ENCODE measurements at regions not wholly inside any gene's neighbourhood (a gene's known extent, or its start where the extent isn't known, plus 50 kb on each side); places are given as distances from the start of the nearest gene placed in this dataset.

DNA sequence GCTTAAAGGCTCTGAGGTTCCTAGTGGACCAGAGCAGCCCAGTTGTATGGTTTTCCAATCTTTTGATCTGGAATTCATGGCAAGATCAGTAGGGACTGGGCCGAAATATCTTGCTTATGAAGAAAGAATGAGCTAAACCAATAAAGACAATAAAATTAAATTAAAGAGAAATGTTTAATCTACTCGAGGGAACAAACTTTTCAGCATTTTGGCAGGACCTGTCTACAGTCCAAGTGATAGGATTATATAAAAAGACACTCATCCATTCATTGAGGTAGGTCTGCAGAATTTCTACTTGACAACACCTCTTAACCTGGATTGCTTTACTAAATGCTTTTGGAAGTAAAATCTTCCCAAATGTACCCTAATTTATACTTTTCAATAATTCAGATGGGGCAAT is 113.6 kb downstream of the AXIN2 start:
- H3K27me3 ChIP-seq: no peaks in the 10 kb centered on the region
- no peak overlapping the region for H3K4me3 ChIP-seq
- peaks cover 0 to 21% (median 0%) of the 10 kb centered on the region in 11 experiments; a peak in 4 of 22 replicates for H3K9me3 ChIP-seq (replicated peaks in 1 of 11)
- no peaks in the 10 kb centered on the region for H4K20me1 ChIP-seq
- H3K36me3 ChIP-seq: no peaks in the 10 kb centered on the region
- TF ChIP-seq Cebpa-rat (IDR thresholded peaks at IDR 0.05): no peak
- H3K9ac ChIP-seq: no peak overlapping the region
- no peaks in the 10 kb centered on the region for H3K4me1 ChIP-seq
- no peak overlapping the region for H3K27ac ChIP-seq
- no peak overlapping the region for H3K4me2 ChIP-seq

DNA sequence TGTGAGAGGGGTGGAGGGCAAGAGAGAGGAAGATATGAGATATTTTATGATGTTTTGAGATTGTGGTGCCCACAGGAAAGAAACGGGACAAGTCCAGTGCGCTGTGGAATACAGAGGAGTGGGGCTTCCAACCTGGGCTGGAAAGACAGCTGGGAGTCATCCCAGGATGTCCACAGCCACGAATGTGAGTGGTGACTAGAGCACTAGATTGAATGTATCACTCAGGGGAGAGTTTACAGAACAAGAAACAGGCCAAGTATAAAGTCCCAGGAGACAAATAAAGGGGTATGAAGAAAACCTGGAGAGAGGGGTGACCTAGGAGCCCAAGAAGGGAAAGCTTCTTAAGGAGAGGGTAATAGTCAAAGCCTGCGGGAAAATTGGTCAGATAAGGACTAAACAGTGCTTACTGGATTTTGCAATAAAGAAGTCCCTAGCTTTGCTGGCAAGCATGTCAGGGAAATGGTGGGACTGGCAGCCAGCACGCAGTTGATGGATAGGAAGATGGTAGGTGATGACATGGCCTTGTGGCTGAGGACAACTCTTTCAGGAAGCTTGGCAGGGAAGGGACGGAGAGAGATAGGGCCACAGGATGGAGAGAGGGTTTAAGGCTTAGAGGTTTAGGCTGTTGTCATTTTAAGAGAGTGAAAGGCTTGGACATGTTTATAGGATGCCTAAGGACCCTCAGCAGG is 114.5 kb downstream of the AXIN2 start:
- peaks cover 0 to 21% (median 0%) of the 10 kb centered on the region in 11 experiments; a peak in 4 of 22 replicates for H3K9me3 ChIP-seq (replicated peaks in 1 of 11)
- TF ChIP-seq Cebpa-rat (IDR thresholded peaks at IDR 0.05): no peak
- H3K4me2 ChIP-seq: no peak overlapping the region

DNA sequence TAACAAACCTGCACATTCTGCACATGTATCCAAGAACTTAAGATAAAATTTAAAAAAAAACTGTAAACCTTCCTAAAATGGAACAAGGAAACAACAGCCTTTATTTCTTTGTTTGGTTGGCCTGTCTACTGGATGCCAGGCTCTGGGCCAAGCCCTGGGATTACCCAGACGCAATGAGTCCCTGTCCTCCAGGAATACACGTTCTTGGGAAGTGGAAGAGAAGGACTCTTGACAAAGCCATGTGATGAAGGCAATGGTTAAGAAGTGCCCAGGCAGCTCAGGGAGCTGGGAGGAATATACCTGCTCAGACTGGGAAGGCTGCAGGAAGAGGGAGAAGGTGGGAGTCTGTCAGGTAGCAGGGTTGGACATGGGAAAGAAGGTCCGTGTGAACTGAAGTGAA is 115.4 kb downstream of the AXIN2 start:
- Histone ChIP-seq H3K4me3 (no peak overlapping the region), H4K20me1 (no peaks in the 10 kb centered on the region), H3K9me3 (replicated peaks in 1 of 11) (peaks cover 0 to 14% (median 0%) of the 10 kb centered on the region in 11 experiments; a peak in 4 of 22 replicates), H3K4me1 (peaks cover 0 to 4% (median 0%) of the 10 kb centered on the region in 10 experiments; a peak in 3 of 20 replicates), H3K36me3 (no peaks in the 10 kb centered on the region), H3K27me3 (no peaks in the 10 kb centered on the region), H3K4me2 (no peak overlapping the region), H3K27ac (no peak overlapping the region), H3K9ac (no peak overlapping the region)
- TF ChIP-seq Cebpa-rat (IDR thresholded peaks at IDR 0.05): no peak

More for the DNA sequence above, 114.5 kb downstream of the AXIN2 start:
- Histone ChIP-seq H3K9ac (no peak overlapping the region), H3K4me1 (no peaks in the 10 kb centered on the region), H3K4me3 (no peak overlapping the region), H4K20me1 (no peaks in the 10 kb centered on the region), H3K36me3 (no peaks in the 10 kb centered on the region), H3K27me3 (no peaks in the 10 kb centered on the region), H3K27ac (no peak overlapping the region)

DNA sequence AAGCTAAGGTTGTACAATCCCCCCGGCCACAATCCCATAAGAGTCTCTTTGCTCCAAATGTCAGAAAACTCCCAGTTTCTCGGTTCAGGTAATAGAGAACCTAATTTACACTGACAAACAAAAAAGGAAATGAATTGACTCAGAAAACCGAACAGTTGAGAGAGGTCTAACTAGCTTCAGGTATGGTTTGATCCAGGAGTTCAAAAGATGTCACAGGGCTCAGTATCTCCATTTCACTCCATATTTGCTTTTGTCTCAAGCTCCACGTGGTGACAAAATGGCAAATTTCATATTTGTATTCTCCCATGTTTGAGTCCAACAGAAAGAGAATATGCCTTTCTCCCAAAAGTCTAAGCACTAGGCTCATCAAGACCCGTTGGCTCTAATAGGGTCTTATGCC is 117.4 kb downstream of the AXIN2 start:
- Histone ChIP-seq H3K36me3 (no peaks in the 10 kb centered on the region), H3K27me3 (peaks cover under 1 to 5% (median 4%) of the 10 kb centered on the region in 11 experiments; a peak in 16 of 22 replicates), H3K4me3 (no peak overlapping the region), H3K27ac (no peak overlapping the region), H4K20me1 (no peaks in the 10 kb centered on the region), H3K9me3 (replicated peaks in 1 of 11) (no peaks in the 10 kb centered on the region), H3K4me1 (peaks cover 0 to 6% (median 0%) of the 10 kb centered on the region in 10 experiments; a peak in 3 of 20 replicates), H3K4me2 (no peak overlapping the region), H3K9ac (no peak overlapping the region)
- TF ChIP-seq Cebpa-rat (IDR thresholded peaks at IDR 0.05): no peak

GRCh38 chr17:65442691-65443090 is 118.8 kb downstream of the AXIN2 start:
- TF ChIP-seq Cebpa-rat (IDR thresholded peaks at IDR 0.05): no peak
- peaks cover 4 to 18% (median 15%) of the 10 kb centered on the region in 11 experiments; a peak in 21 of 22 replicates for H3K27me3 ChIP-seq

GRCh38 chr17:65442250-65442649 is 119.2 kb downstream of the AXIN2 start:
- peaks cover 0 to 6% (median 0%) of the 10 kb centered on the region in 10 experiments; a peak in 3 of 20 replicates for H3K4me1 ChIP-seq
- no peak overlapping the region for H3K4me3 ChIP-seq
- no peak overlapping the region for H3K9ac ChIP-seq
- H3K36me3 ChIP-seq: no peaks in the 10 kb centered on the region
- H3K27ac ChIP-seq: no peak overlapping the region
- peaks cover 4 to 19% (median 15%) of the 10 kb centered on the region in 11 experiments; a peak in 21 of 22 replicates for H3K27me3 ChIP-seq
- H4K20me1 ChIP-seq: no peaks in the 10 kb centered on the region
- H3K9me3 ChIP-seq (replicated peaks in 1 of 11): no peaks in the 10 kb centered on the region
- no peak for TF ChIP-seq Cebpa-rat (IDR thresholded peaks at IDR 0.05)
- no peak overlapping the region for H3K4me2 ChIP-seq

More at GRCh38 chr17:65442691-65443090, 118.8 kb downstream of the AXIN2 start:
- Histone ChIP-seq H3K36me3 (no peaks in the 10 kb centered on the region), H3K4me1 (peaks cover 0 to 6% (median 0%) of the 10 kb centered on the region in 10 experiments; a peak in 3 of 20 replicates), H3K9me3 (replicated peaks in 1 of 11) (no peaks in the 10 kb centered on the region), H3K4me2 (no peak overlapping the region), H3K9ac (no peak overlapping the region), H3K27ac (no peak overlapping the region), H4K20me1 (no peaks in the 10 kb centered on the region), H3K4me3 (no peak overlapping the region)

GRCh38 chr17:65441053-65441605 is 120.3 kb downstream of the AXIN2 start:
- Histone ChIP-seq H4K20me1 (no peaks in the 10 kb centered on the region), H3K9me3 (replicated peaks in 1 of 11) (no peaks in the 10 kb centered on the region), H3K4me3 (no peak overlapping the region), H3K4me2 (no peak overlapping the region; a peak in 1 of 22 replicates), H3K36me3 (no peaks in the 10 kb centered on the region), H3K27ac (no peak overlapping the region), H3K9ac (no peak overlapping the region), H3K4me1 (peaks cover 0 to 6% (median 0%) of the 10 kb centered on the region in 10 experiments; a peak in 3 of 20 replicates), H3K27me3 (peaks cover 4 to 19% (median 15%) of the 10 kb centered on the region in 11 experiments; a peak in 21 of 22 replicates)
- no peak for TF ChIP-seq Cebpa-rat (IDR thresholded peaks at IDR 0.05)

GRCh38 chr17:65438708-65439294 is 122.6 kb downstream of the AXIN2 start:
- no peak overlapping the region for H3K4me2 ChIP-seq
- H3K4me3 ChIP-seq: no peak overlapping the region
- H3K9me3 ChIP-seq (replicated peaks in 1 of 11): no peaks in the 10 kb centered on the region
- no peak overlapping the region for H3K27ac ChIP-seq
- H3K36me3 ChIP-seq: no peaks in the 10 kb centered on the region
- TF ChIP-seq Cebpa-rat (IDR thresholded peaks at IDR 0.05): no peak
- H3K27me3 ChIP-seq: peaks cover 4 to 19% (median 15%) of the 10 kb centered on the region in 11 experiments; a peak in 21 of 22 replicates
- no peaks in the 10 kb centered on the region for H4K20me1 ChIP-seq
- H3K4me1 ChIP-seq: peaks cover 7 to 14% (median 9%) of the 10 kb centered on the region in 10 experiments; a peak in 18 of 20 replicates
- no peak overlapping the region for H3K9ac ChIP-seq

DNA sequence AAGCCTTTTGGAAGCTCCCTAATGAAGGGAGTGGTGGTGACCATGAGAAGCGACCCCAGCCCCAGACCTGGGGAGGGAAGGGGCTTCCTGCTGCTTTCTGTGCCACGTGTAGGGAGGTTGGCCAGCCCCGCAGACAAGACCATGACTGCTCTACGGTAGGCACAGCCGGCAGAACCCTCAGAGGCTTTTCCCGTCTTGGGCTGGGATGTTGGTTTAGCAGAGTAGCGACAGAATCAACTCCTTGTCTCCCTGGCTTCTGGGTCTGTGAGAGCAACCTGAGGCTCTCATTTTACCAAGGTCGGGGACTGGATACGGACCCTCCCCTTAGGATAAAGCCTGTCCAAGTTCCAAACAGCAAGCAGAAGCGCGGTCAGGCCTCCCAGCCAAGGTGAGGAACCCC is 123.3 kb downstream of the AXIN2 start:
- TF ChIP-seq Cebpa-rat (IDR thresholded peaks at IDR 0.05): no peak
- peaks cover 13 to 20% (median 15%) of the 10 kb centered on the region in 10 experiments; a peak in 19 of 20 replicates for H3K4me1 ChIP-seq
- no peak overlapping the region for H3K9ac ChIP-seq
- no peaks in the 10 kb centered on the region for H4K20me1 ChIP-seq
- peaks cover 0 to 2% (median under 1%) of the 10 kb centered on the region in 11 experiments; a peak in 10 of 22 replicates for H3K9me3 ChIP-seq (replicated peaks in 1 of 11)
- no peak overlapping the region for H3K4me2 ChIP-seq
- peaks cover 4 to 19% (median 15%) of the 10 kb centered on the region in 11 experiments; a peak in 21 of 22 replicates for H3K27me3 ChIP-seq
- H3K27ac ChIP-seq: no peak overlapping the region
- no peak overlapping the region for H3K4me3 ChIP-seq
- H3K36me3 ChIP-seq: no peaks in the 10 kb centered on the region
